HFF-Myc (cell line): ENCODE measurements at regions not wholly inside any gene's neighbourhood (a gene's known extent, or its start where the extent isn't known, plus 50 kb on each side); places are given as distances from the start of the nearest gene placed in this dataset.

Experiments used
- DNase-seq: peaks from one replicate; pipeline ENCODE4 v3.0.0-alpha.2; 2011; ENCODE audit warnings: low read depth; ENCODE audit errors: extremely low read depth
- H3K4me3 ChIP-seq: replicated peaks from 2 replicates; pipeline ENCODE4 v1.5.1; 2011; ENCODE audit warnings: low read depth, mild to moderate bottlenecking, control low read depth, low read length
- TF ChIP-seq, protein P1 (sequence below): IDR thresholded peaks from 2 replicates; pipeline ENCODE4 v1.5.1; 2012; ENCODE audit warnings: mild to moderate bottlenecking, low read depth, low read length, control low read depth; ENCODE audit errors: missing control alignments

DNA sequence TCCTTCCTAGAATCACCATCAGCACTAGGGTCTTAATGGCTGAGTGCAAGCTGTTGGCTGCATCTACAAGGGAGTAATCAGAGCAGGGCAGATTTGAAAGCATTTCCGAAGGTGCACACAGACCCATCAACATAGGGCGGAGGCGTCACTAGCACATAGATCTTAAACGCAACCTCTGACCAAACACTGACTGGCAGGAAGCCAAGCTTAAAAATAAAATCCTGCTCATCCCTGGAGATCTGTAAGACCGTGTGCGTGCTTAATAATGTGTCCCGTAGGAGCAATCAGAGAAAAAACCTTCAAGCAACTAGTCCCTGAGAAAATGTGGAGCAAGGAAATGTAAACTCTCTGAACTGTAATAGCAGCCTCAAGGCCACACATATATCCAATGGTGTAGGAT, 470.5 kb downstream of the ETS1 start:
- DNase-seq: no peak
- TF ChIP-seq, protein P1, sequence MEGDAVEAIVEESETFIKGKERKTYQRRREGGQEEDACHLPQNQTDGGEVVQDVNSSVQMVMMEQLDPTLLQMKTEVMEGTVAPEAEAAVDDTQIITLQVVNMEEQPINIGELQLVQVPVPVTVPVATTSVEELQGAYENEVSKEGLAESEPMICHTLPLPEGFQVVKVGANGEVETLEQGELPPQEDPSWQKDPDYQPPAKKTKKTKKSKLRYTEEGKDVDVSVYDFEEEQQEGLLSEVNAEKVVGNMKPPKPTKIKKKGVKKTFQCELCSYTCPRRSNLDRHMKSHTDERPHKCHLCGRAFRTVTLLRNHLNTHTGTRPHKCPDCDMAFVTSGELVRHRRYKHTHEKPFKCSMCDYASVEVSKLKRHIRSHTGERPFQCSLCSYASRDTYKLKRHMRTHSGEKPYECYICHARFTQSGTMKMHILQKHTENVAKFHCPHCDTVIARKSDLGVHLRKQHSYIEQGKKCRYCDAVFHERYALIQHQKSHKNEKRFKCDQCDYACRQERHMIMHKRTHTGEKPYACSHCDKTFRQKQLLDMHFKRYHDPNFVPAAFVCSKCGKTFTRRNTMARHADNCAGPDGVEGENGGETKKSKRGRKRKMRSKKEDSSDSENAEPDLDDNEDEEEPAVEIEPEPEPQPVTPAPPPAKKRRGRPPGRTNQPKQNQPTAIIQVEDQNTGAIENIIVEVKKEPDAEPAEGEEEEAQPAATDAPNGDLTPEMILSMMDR: no peak
- H3K4me3 ChIP-seq: no peak overlapping the region

DNA sequence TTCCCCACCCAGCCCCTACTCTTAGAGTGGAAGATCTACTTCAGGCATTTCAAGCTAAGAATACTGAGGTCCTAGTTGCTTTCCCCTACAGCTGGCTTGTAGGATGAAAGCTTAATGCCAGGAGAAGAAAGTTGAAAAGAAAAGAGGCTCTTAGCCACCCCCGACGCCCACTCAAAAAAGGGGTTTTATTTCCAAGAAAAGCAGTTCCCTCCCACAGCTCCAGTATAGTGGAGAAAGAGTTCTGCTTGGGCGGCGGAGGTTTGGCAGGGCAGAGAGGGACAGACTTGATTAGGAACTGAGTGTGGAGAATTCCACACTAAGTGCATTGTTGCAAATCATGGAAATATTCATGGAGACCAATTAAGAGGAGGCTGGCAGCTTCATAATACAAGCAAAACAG, 470.9 kb downstream of the ETS1 start:
- DNase-seq: no peak
- TF ChIP-seq, protein P1: no peak
- no peak overlapping the region for H3K4me3 ChIP-seq

DNA sequence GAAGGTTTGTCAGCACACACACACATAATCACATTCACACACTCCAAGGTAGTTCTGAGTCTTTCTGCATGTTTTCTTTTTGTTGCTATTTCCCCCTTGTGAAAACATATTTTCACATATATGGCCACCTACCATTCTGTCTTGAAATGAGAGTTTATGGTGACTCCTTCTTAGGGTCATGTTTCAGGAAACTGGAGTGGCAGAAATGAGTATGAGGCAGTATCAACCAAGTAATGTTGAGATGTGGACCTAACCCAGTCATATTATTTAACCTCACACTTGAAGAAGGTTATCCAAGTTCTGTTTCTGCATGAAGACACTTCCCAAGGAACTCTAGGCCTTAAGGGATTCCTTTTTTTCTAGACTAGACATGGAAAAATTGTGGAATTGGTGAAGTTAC, 481.4 kb downstream of the ETS1 start:
- DNase-seq: no peak
- TF ChIP-seq, protein P1: no peak
- H3K4me3 ChIP-seq: no peak overlapping the region

DNA sequence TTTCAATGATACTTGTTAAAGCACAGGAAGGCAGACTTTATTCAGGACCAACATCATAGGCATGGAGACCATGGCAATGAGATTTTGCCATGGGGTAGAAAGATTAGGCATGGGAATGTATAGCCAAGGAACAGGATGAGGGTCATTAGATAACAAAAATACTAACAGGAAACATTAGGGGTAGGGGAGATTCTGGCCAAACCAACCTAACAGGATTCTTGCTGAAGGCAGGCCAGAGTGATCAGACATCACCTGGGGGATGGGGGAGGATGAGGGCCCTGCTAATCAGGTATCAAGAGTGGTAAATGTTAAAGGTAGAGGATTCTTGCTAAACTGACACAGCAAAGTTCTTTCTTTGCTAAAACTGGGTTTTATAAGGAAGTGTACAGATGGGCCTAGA, 481.8 kb downstream of the ETS1 start:
- DNase-seq: no peak
- TF ChIP-seq, protein P1: no peak

DNA sequence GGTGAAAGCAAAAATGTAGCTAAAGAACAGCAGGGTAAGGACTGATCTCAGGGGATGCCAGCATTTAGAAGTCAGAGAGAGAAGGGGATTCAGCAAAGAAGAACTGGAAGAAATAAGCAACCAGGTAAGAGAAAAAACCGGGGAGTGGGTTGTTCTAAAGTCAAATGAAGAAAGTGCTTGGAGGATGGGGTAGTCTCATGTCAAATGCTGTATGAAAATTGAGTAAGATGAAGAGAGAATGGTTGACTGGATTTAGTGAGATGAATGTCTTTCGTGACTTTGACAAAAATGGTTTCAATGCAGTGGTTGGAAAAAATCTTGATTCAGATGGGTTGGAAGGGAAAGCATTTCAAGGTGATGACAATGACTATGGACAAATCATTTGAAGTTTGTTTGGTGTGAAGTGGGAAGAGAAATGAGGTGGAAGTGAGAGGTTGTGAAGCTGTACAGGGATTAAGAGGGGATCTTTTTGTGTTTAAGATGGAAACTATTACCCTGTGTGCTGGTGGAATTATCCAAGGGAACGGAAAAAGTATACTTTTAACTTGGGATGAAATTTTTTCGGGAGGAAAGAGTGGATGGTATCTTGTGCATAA, 484.0 kb downstream of the ETS1 start:
- TF ChIP-seq, protein P1: no peak
- H3K4me3 ChIP-seq: no peak overlapping the region
- DNase-seq: no peak

More for the DNA sequence above, 481.8 kb downstream of the ETS1 start:
- no peak overlapping the region for H3K4me3 ChIP-seq

DNA sequence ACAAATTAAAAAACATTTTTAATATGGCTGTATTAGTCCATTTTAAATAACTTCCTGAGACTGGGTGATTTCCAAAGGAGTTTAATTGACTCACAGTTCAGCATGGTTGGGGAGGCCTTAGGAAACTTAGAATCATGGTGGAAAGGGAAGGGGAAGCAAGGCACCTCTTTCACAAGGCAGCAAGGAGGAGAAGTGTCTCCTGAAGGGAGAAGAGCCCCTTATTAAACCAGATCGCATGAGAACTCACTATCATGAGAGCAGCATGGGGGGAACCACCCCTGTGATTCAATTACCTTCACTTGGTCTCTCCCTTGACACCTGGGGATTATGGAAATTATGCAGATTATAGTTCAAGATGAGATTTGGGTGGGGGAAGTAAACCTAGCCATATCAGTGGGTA, 488.6 kb downstream of the ETS1 start:
- DNase-seq: no peak
- TF ChIP-seq, protein P1: no peak
- no peak overlapping the region for H3K4me3 ChIP-seq

DNA sequence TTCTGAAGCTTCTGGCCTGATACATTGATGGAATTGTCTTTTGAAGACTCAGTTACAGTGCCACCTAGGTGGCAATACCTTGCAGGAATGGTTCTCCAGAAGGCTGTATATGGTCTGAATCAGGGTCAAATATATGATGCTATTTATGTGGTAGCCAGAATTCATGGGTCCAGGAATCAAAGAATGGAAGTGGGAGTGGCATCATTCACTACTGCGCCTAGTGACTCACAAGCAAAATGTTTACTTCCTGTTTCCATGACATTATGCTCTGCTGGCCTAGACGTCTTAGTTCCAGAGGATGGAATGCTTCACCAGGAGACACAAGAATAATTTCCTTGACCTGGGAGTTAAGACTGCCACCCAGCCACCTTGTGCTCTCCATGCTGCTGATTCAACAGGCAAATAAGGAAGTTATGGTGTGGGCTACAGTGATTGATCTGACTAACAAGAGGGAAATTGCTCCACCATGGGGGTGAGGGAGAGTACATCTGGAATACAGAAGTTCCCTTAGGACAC, 491.8 kb downstream of the ETS1 start:
- no peak overlapping the region for H3K4me3 ChIP-seq
- peak; percentile 86 for DNase-seq
- TF ChIP-seq, protein P1: peak; percentile 7
